K562 (cell line): ENCODE measurements at regions not wholly inside any gene's neighbourhood (a gene's known extent, or its start where the extent isn't known, plus 50 kb on each side); places are given as distances from the start of the nearest gene placed in this dataset.

Experiments used
- ATF3 ChIP-seq, 2 experiments: fragments of 450-650 bp in 1 of 2; sonication (generic) in 1 of 2; formaldehyde crosslinking in 1 of 2; IDR thresholded peaks in 1 of 2; conservative IDR thresholded peaks in 1 of 2; 2 replicates each; pipeline versions ENCODE4 v1.6.1 to v1.8.1; 2016 to 2023; ENCODE audit warnings: mild to moderate bottlenecking in 2 of 2, moderate library complexity in 2 of 2, inconsistent platforms in 1 of 2, missing genetic modification reagents in 1 of 2
- CTCF ChIP-seq, 3 experiments: IDR thresholded peaks in 2 of 3; conservative IDR thresholded peaks in 1 of 3; 2 replicates each; pipeline ENCODE4 v1.5.1; 2011 to 2012; ENCODE audit warnings: low read length in 3 of 3, mild to moderate bottlenecking in 3 of 3, control low read depth in 2 of 3, improper control_type of control experiment in 1 of 3, inconsistent platforms in 1 of 3, low read depth in 1 of 3, mixed read lengths in 1 of 3, moderate library complexity in 1 of 3; ENCODE audit not compliant: insufficient read depth in 2 of 3
- EZH2 ChIP-seq: IDR thresholded peaks from 2 replicates; pipeline ENCODE4 v1.6.1; 2012; ENCODE audit warnings: low read depth, mild to moderate bottlenecking, inconsistent platforms, low read length, borderline replicate concordance
- MEF2A ChIP-seq: IDR thresholded peaks from 2 replicates; pipeline ENCODE4 v1.6.1; 2011; ENCODE audit warnings: low read depth, mild to moderate bottlenecking, low read length, moderate library complexity; ENCODE audit not compliant: control insufficient read depth
- MXD1 ChIP-seq: fragments of 250-450 bp; sonication (Bioruptor Pico); IDR thresholded peaks from 2 replicates; pipeline ENCODE4 v1.8.0; 2021; ENCODE audit warnings: borderline replicate concordance, mild to moderate bottlenecking, moderate library complexity; ENCODE audit not compliant: poor library complexity, severe bottlenecking
- NCOA1 ChIP-seq: fragments of 450-650 bp; IDR thresholded peaks from 2 replicates; pipeline ENCODE4 v1.6.1; 2016; ENCODE audit warnings: low read depth
- NCOA2 ChIP-seq, 2 experiments: fragments of 450-650 bp; IDR thresholded peaks; 2 replicates each; pipeline ENCODE4 v1.6.1; 2018; ENCODE audit warnings: mild to moderate bottlenecking in 2 of 2, moderate library complexity in 1 of 2; ENCODE audit not compliant: partially characterized antibody in 2 of 2
- NR2C2 ChIP-seq, 2 experiments: fragments of 200-800 bp in 1 of 2; sonication (Bioruptor generic) in 1 of 2; sonication (generic) in 1 of 2; formaldehyde crosslinking in 1 of 2; IDR thresholded peaks; 2 replicates each; pipeline versions ENCODE4 v1.6.1 to v1.8.0; 2016 to 2022; ENCODE audit warnings: mild to moderate bottlenecking in 1 of 2, missing compliant biosample characterization in 1 of 2, missing genetic modification characterization in 1 of 2, missing genetic modification reagents in 1 of 2
- REST ChIP-seq, 2 experiments: fragments of 450-650 bp; formaldehyde crosslinking in 1 of 2; IDR thresholded peaks; 2 replicates each; pipeline versions ENCODE4 v1.4.0 to v1.6.1; 2014 to 2020; ENCODE audit warnings: mild to moderate bottlenecking in 2 of 2, borderline replicate concordance in 1 of 2, low read depth in 1 of 2
- USF1 ChIP-seq: sonication (generic); formaldehyde crosslinking; IDR thresholded peaks from 2 replicates; pipeline ENCODE4 v1.9.0; 2022; ENCODE audit warnings: mild to moderate bottlenecking, missing genetic modification reagents
- YY1 ChIP-seq, 3 experiments: IDR thresholded peaks; 2 replicates each; pipeline ENCODE4 v1.6.1; 2011; ENCODE audit warnings: low read length in 2 of 3, mild to moderate bottlenecking in 2 of 3, moderate library complexity in 2 of 3, borderline replicate concordance in 1 of 3, control low read depth in 1 of 3, low read depth in 1 of 3; ENCODE audit not compliant: insufficient read depth in 3 of 3, insufficient replicate concordance in 2 of 3, control insufficient read depth in 1 of 3, insufficient read length in 1 of 3; ENCODE audit errors: extremely low read depth in 1 of 3
- ZEB2 ChIP-seq: fragments of 450-650 bp; IDR thresholded peaks from 2 replicates; pipeline ENCODE4 v1.6.1; 2016
- TF ChIP-seq, protein P1 (sequence below): sonication (generic); formaldehyde crosslinking; IDR thresholded peaks from 2 replicates; pipeline ENCODE4 v1.8.0; 2022; ENCODE audit warnings: mild to moderate bottlenecking, missing genetic modification reagents
- TF ChIP-seq, protein P2 (sequence below): fragments of 200-800 bp; sonication (Bioruptor generic); IDR thresholded peaks from 2 replicates; pipeline ENCODE4 v1.6.1; 2017; ENCODE audit warnings: missing genetic modification characterization, missing compliant biosample characterization

GRCh38 chr4:154005171-154005520 is 216.3 kb upstream of the SFRP2 start:
- TF ChIP-seq EZH2 (no peak), NR2C2 (CRISPR knock-in tag; IDR thresholded peaks at IDR 0.05) (no peak), NR2C2 (tag; IDR thresholded peaks at IDR 0.05) (no peak), USF1 (CRISPR knock-in tag) (no peak), MXD1 (CRISPR knock-in tag) (no peak), CTCF (IDR thresholded peaks at IDR 0.05 in 2 of 3, conservative IDR thresholded peaks at IDR 0.05 in 1 of 3; ENCODE audit: insufficient read depth in 2 of 3, low read depth in 1 of 3, low read length in 3 of 3) (no peak), NCOA2 (IDR thresholded peaks at IDR 0.05; ENCODE audit: partially characterized antibody in 2 of 2) (no peak), REST (IDR thresholded peaks at IDR 0.05; ENCODE audit: borderline replicate concordance) (no peak), REST (CRISPR knock-in tag; IDR thresholded peaks at IDR 0.05; ENCODE audit: low read depth) (no peak), ATF3 (IDR thresholded peaks at IDR 0.05) (no peak), ATF3 (CRISPR knock-in tag; conservative IDR thresholded peaks at IDR 0.05) (no peak), ZEB2 (no peak), NCOA1 (no peak), MEF2A (no peak), YY1 (IDR thresholded peaks at IDR 0.05; ENCODE audit: borderline replicate concordance in 1 of 3, control insufficient read depth in 1 of 3, extremely low read depth in 1 of 3, insufficient read depth in 3 of 3, insufficient read length in 1 of 3, insufficient replicate concordance in 2 of 3, low read depth in 1 of 3, low read length in 2 of 3) (no peak)
- TF ChIP-seq, protein P1, sequence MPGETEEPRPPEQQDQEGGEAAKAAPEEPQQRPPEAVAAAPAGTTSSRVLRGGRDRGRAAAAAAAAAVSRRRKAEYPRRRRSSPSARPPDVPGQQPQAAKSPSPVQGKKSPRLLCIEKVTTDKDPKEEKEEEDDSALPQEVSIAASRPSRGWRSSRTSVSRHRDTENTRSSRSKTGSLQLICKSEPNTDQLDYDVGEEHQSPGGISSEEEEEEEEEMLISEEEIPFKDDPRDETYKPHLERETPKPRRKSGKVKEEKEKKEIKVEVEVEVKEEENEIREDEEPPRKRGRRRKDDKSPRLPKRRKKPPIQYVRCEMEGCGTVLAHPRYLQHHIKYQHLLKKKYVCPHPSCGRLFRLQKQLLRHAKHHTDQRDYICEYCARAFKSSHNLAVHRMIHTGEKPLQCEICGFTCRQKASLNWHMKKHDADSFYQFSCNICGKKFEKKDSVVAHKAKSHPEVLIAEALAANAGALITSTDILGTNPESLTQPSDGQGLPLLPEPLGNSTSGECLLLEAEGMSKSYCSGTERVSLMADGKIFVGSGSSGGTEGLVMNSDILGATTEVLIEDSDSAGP (CRISPR knock-in tag), result no peak
- TF ChIP-seq, protein P2, sequence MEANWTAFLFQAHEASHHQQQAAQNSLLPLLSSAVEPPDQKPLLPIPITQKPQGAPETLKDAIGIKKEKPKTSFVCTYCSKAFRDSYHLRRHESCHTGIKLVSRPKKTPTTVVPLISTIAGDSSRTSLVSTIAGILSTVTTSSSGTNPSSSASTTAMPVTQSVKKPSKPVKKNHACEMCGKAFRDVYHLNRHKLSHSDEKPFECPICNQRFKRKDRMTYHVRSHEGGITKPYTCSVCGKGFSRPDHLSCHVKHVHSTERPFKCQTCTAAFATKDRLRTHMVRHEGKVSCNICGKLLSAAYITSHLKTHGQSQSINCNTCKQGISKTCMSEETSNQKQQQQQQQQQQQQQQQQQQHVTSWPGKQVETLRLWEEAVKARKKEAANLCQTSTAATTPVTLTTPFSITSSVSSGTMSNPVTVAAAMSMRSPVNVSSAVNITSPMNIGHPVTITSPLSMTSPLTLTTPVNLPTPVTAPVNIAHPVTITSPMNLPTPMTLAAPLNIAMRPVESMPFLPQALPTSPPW (CRISPR knock-in tag), result no peak
